HG03045 (cell line): ENCODE measurements at regions not wholly inside any gene's neighbourhood (a gene's known extent, or its start where the extent isn't known, plus 50 kb on each side); places are given as distances from the start of the nearest gene placed in this dataset.
"Not testable (repeated sequence)": the region's sequence is repeated elsewhere in the genome, so short reads cannot be mapped to it uniquely, and the experiment has no call there.

ENCODE experiments used
- ATAC-seq: cut with Tn5 transposase; IDR thresholded peaks from one replicate; pipeline ENCODE4 v1.9.1; 2021; ENCODE audit warnings: mild to moderate bottlenecking, moderate library complexity; ENCODE audit not compliant: unreplicated experiment

- ATAC-seq = no peak
These were observed 92.9 kb upstream of the SLC30A5 start for GRCh38 chr5:69000949-69001348.

DNA sequence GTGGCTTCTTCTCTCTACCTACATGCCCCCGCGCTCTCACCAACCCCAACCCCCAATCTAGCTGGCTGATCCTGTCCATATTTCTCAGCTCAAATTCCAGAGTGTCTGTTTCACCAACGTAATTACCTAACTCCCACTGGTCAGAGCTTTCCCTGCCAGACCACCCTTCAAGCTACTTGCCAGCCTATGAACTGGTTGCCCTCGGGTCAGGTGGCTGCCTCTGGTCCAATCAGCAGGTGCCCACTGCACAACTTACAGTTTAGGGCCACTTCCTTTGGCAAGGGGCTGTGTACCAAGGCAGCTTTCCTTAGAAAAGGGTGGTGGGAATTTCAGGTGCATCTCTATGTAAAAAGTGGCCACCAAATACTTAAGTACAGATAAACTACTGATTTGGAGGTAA, 92.2 kb upstream of the SLC30A5 start:
- no peak for ATAC-seq

GRCh38 chr5:69004127-69004526, 89.7 kb upstream of the SLC30A5 start:
- no peak for ATAC-seq

DNA sequence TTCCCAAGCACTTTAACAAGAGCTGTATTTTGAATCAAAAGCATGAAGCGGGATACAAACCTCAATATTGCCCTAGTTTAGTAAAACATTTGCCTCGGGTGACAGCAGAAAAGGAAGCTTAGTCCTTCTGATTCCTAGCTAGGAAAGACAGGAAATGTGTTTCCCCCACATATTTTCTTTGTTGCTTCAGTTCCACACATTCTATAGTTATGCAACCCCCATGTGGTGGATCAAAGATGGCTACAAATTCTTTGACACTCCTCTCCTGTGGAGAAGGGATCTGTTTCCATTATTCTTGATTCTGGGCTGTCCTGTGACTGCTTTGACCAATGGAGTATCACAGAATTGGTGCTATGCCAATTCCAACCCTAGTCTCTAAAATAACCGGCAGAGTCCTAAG, 89.1 kb upstream of the SLC30A5 start:
- no peak for ATAC-seq

DNA sequence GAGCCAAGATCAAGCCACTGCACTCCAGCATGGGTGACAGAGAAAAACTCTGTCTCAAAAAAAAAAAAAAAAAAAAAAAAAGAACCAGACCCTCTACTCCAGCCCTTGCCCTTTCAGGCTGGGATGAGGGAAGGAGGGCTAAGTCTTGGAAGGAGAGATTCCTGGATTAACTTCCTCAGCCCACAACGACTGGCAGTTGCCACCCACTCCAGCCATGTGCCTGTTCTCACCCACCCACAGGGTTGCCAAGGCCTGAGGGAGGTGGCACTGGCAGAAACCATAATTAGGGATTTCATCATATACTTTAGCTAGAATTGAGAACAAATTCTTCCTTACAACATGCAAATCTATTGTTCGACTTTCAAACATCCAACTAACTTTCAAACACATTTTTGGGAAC, 87.8 kb upstream of the SLC30A5 start:
- no peak for ATAC-seq

GRCh38 chr5:69007163-69007562, 86.7 kb upstream of the SLC30A5 start:
- ATAC-seq = no peak

GRCh38 chr5:69007726-69008368, 86.0 kb upstream of the SLC30A5 start:
- ATAC-seq = peak; percentile 92

- ATAC-seq = no peak
These were observed 83.3 kb upstream of the SLC30A5 start for GRCh38 chr5:69010476-69010875.

GRCh38 chr5:69011910-69012309, 81.9 kb upstream of the SLC30A5 start:
- no peak for ATAC-seq

DNA sequence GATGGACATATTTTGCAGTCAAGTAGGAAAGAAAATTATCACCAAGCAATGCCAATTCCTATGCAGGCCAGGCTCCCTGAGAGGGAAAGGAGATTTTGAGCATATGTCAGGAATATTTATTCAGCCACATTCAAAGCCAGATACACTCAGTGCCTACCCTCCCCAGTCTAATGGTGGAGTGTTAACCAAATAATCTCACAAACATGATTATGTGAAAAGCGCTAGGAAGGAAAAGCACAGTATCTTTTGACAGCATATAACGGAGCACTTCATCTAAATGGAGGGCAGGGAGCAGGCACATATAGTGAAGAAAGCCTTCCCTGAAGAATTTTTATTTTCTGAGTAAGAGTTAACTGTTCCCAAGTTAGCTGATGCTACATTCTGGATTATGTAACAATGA, 80.3 kb upstream of the SLC30A5 start:
- no peak for ATAC-seq

- ATAC-seq = not testable (repeated sequence)
These were observed 79.8 kb upstream of the SLC30A5 start for GRCh38 chr5:69014007-69014406.

DNA sequence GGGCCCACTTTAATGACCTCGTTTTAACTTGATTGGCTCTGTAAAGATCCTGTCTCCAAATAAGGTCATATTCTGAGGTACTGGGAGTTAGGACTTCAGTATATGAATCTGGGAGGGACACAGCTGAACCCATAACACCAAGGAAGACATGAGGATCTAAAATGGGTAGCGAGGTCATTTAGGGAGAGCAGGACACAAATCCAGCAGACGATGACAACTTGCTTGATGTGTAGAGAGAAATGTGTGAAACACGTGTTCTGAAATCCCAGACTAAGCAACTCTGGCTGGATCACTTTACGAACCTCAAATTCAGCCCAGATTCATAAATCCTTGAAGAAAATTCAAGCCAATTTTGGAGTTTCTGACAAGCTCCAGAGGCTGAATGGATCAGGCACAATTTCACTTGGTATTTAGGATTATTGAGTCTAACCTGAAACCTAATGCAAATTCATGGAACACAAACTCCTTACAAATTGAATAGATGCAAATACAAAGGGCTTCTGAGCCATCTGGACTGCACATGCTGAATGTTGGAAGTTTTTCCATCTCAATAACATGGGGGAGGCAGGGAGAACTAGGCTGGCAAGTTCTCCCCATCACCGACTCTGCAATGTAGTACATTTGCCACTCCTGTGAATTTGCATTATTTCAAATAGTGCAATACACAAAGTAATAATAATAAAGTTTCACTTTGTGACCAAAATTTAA, 74.0 kb upstream of the SLC30A5 start:
- no peak for ATAC-seq

DNA sequence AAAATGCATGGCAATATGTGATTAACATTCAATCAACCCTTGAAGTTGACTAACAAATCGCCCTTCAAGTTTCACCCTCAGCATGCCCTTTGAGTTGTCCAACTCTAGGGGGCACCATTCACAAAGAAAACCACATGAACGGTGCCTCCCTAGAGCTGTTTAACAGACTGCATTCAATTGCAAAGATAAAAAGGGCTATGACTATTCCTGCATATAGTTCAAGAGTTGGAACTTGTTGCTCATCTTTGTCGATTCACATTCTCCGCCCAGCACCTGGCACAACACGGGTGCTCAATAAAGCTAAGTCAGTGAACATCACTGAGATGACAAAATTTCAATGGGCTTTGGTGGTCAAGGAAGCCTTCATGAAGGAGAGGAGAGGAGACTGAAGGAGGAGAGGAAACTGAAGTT, 69.6 kb upstream of the SLC30A5 start:
- no peak for ATAC-seq

GRCh38 chr5:69029292-69029691, 64.5 kb upstream of the SLC30A5 start:
- no peak for ATAC-seq

- no peak for ATAC-seq
These were observed 63.3 kb upstream of the SLC30A5 start for GRCh38 chr5:69030358-69031062.

- ATAC-seq = no peak
These were observed 61.8 kb upstream of the SLC30A5 start for GRCh38 chr5:69032009-69032408.

DNA sequence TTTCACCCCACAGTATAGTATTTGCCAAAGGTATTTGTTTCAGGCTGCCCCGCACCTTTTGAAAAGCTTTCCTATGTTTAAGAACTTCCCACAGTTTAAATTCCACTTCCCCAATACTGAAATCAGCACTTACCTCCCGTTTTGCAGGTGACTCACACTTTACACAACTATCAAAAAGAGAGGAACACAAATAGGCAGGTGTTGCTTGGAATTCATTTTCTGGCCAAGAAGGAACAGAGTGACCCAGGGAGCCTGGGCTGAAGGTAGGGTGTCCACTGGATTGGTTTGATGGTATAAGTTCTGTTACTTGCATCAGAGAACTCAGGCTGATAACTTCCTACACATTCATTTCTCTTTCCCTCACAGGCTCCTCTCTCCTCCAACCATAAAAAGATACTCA, 60.1 kb upstream of the SLC30A5 start:
- ATAC-seq = no peak

GRCh38 chr5:69034898-69035297, 58.9 kb upstream of the SLC30A5 start:
- no peak for ATAC-seq

DNA sequence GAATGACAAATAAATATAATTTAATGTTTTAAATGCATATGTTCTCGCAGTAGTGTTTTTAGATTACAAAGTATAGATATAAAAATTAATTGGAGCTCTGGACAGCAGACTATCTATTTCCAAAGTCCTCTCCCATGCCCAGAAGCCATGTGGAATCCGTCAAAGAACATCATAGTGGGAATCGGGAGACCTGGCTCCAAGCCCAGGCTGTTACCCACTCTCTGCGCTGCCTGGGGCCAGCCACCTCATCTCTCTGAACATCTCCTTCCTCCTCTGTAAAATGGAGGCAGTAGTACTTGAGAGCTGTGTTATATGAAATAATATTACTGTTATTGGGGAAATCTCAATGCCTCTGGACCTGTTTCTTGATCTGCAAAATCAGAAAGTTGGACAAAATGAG, 58.1 kb upstream of the SLC30A5 start:
- ATAC-seq = no peak

GRCh38 chr5:69038539-69038938, 55.3 kb upstream of the SLC30A5 start:
- no peak for ATAC-seq

DNA sequence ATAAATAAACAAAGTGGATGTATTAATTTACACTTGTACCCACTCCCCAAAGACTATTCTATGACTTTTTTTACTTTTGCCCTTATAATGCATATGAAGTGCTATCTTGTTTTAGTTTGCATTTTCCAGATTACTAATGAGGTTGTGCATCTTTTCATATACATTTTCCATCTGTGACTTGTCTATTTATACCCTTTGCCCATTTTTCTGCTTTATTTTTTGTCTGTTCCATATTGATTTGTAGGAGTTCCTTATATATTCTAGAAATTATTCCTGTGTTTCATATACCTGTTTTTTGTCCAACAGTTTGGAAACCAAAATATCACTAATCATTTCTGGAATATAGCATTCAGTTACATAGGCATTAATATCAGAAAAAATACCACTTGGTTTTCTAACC, 54.0 kb upstream of the SLC30A5 start:
- ATAC-seq = no peak

GRCh38 chr5:69042500-69042899, 51.3 kb upstream of the SLC30A5 start:
- ATAC-seq = peak; percentile 17
